A673 (cell line): ENCODE measurements at regions not wholly inside any gene's neighbourhood (a gene's known extent, or its start where the extent isn't known, plus 50 kb on each side); places are given as distances from the start of the nearest gene placed in this dataset.
"Not testable (repeated sequence)": the region's sequence is repeated elsewhere in the genome, so short reads cannot be mapped to it uniquely, and the experiment has no call there.

Source experiments
- BruUV-seq: library from RNA; stranded (reverse); fragments of 400-500 nt; replicated peaks from 2 replicates; lab custom pipeline; 2021; lab: Mats Ljungman, UMichigan
- CTCF ChIA-PET: fragments of 300-600 bp; sonication (Branson Sonifier 250); formaldehyde crosslinking; loops from one replicate; lab custom pipeline; 2022; ENCODE audit warnings: antibody characterized with exemption; lab: Charles Lee
- POLR2A ChIA-PET: fragments of 300-600 bp; sonication (Branson Sonifier 250); formaldehyde crosslinking; loops from one replicate; lab custom pipeline; 2022; ENCODE audit warnings: antibody characterized with exemption; ENCODE audit not compliant: low non-redundant PET; lab: Charles Lee
- DNase-seq: peaks from one replicate; pipeline ENCODE4 v3.0.0-alpha.2; 2015; ENCODE audit warnings: low spot score
- H3K27ac ChIP-seq: fragments of 200-600 bp; sonication (generic); 2 replicates; pipeline ENCODE4 v1.5.1; 2016; ENCODE audit warnings: mixed run types, low read depth, mild to moderate bottlenecking, mixed read lengths, antibody characterized with exemption, low read length; ENCODE audit not compliant: poor library complexity, severe bottlenecking
- H3K27me3 ChIP-seq: fragments of 200-600 bp; sonication (generic); replicated peaks from 2 replicates; pipeline ENCODE4 v1.6.1; 2017; ENCODE audit warnings: mixed run types, low read depth, mild to moderate bottlenecking, mixed read lengths, antibody characterized with exemption, low read length; ENCODE audit not compliant: insufficient read depth, poor library complexity
- H3K36me3 ChIP-seq: fragments of 200-600 bp; sonication (generic); 2 replicates; pipeline ENCODE4 v1.6.1; 2016; ENCODE audit warnings: mixed run types, mild to moderate bottlenecking, mixed read lengths, antibody characterized with exemption, low read length; ENCODE audit not compliant: insufficient read depth, poor library complexity, severe bottlenecking
- H3K4me1 ChIP-seq: fragments of 200-600 bp; sonication (generic); 2 replicates; pipeline ENCODE4 v1.6.1; 2017; ENCODE audit warnings: mixed run types, mild to moderate bottlenecking, mixed read lengths, antibody characterized with exemption, low read length; ENCODE audit not compliant: insufficient read depth, poor library complexity, severe bottlenecking
- H3K4me3 ChIP-seq: fragments of 200-600 bp; sonication (generic); 2 replicates; pipeline ENCODE4 v1.5.1; 2016; ENCODE audit warnings: low read depth, mixed run types, mild to moderate bottlenecking, mixed read lengths, low read length; ENCODE audit not compliant: poor library complexity, severe bottlenecking
- H3K9me3 ChIP-seq: fragments of 200-600 bp; sonication (generic); 2 replicates; pipeline ENCODE4 v1.6.1; 2016; ENCODE audit warnings: mixed run types, low read depth, mild to moderate bottlenecking, mixed read lengths, antibody characterized with exemption, low read length; ENCODE audit not compliant: poor library complexity, severe bottlenecking
- CTCF ChIP-seq: fragments of 300-800, 200-600 bp; sonication (generic); conservative IDR thresholded peaks from 2 replicates; pipeline ENCODE4 v1.5.1; 2017; ENCODE audit warnings: low read depth, mild to moderate bottlenecking, antibody characterized with exemption, low read length, moderate library complexity, mixed read lengths
- intact Hi-C: fragments of 100-400 bp; cut with micrococcal nuclease; formaldehyde crosslinking; loops from one replicate; pipeline ENCODE4 v1.10.0; 2022; ENCODE audit not compliant: unreplicated experiment

DNA sequence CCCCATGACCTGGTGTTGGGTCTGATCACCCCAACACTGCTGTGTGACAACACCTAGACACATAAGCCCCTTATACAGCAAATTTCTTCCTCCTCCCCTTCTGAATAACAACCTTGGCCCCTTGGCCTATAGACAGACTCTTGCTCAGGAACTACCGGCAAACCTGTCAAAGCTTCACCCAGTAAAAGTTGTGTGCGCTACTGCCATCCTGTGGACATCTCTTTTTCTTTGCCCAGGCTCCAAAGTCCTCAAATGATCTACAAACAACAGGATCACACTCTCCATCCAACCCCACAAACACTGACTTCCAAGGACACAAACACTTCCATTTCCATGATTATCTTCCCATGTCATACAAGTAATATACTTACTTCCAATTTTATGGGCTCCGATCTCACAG, 1265.8 kb downstream of the RPIA start:
- DNase-seq: peak; percentile 47
- H3K9me3 ChIP-seq, H3K4me3 ChIP-seq, H3K27ac ChIP-seq, BruUV-seq, intact Hi-C loops, H3K27me3 ChIP-seq, H3K4me1 ChIP-seq, H3K36me3 ChIP-seq, POLR2A ChIA-PET, CTCF ChIA-PET: not testable (repeated sequence)
- TF ChIP-seq CTCF: peak; percentile 41

DNA sequence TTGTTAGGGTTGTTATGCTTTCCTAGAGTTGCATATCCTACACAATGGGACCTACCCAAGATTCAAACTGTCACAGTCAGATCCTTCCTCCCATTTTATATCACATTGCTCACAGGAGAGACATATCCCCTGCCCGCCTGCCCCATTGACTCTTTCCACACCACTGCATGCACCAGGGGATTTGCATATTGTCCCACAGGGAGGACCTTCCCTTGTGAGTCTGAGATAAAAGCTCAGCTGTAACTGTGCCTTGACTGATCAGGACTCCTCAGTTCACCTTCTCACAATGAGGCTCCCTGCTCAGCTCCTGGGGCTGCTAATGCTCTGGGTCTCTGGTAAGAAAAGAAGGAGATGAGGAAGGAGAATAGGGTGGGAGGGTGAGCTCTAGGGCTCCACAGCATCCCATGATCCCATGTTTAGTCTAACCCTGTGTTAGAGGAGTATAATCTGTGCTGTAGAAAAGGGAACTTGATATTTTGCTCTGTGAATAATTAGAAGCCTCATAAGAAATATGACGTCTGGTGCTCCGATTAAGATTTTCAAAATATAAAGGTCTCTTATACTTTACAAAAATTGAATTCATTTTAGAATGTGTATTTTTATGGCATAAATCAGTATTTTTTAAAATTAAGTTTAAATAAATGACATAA, 1268.4 kb downstream of the RPIA start:
- POLR2A ChIA-PET, DNase-seq, intact Hi-C loops, H3K4me1 ChIP-seq, H3K4me3 ChIP-seq, H3K9me3 ChIP-seq, CTCF ChIA-PET, H3K36me3 ChIP-seq, BruUV-seq, H3K27ac ChIP-seq, H3K27me3 ChIP-seq: not testable (repeated sequence)

DNA sequence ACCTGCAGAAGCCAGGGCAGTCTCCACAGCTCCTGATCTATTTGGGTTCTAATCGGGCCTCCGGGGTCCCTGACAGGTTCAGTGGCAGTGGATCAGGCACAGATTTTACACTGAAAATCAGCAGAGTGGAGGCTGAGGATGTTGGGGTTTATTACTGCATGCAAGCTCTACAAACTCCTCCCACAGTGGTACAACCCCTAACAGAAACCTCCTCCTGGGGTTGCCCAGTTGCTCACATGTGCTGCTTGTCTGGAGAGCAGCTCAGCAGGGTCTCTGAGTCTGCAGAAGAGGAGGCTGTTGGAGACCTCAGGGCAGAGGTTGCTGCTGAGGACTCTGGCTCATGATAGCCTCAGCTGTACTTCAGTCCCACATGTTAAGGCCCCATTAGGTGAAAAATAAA, 1269.1 kb downstream of the RPIA start:
- POLR2A ChIA-PET, intact Hi-C loops, H3K9me3 ChIP-seq, H3K4me1 ChIP-seq, H3K27me3 ChIP-seq, H3K36me3 ChIP-seq, BruUV-seq, DNase-seq, H3K4me3 ChIP-seq, CTCF ChIA-PET, H3K27ac ChIP-seq: not testable (repeated sequence)

DNA sequence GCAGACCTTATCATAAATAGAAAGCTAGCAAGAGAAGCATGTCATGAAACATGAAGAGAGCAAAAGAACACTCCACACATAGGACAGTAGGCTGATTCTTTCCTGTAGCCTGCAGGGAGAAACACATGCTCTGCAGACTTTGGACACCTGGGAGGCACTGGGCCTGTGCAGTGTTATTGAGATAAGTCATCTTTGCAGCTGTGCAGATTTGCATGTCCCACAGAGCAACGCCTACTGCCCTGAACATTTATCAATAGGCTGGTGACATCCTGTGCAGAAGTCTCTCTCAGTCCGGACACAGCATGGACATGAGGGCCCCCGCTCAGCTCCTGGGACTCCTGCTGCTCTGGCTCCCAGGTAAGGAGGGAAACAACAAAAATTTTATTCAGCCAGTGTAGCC, 1277.1 kb downstream of the RPIA start:
- H3K27me3 ChIP-seq, POLR2A ChIA-PET, H3K4me1 ChIP-seq, DNase-seq, H3K36me3 ChIP-seq, BruUV-seq, H3K9me3 ChIP-seq, CTCF ChIA-PET, H3K4me3 ChIP-seq, H3K27ac ChIP-seq, intact Hi-C loops: not testable (repeated sequence)

- H3K36me3 ChIP-seq, H3K4me3 ChIP-seq, CTCF ChIA-PET, BruUV-seq, DNase-seq, intact Hi-C loops, H3K9me3 ChIP-seq, POLR2A ChIA-PET, H3K4me1 ChIP-seq, H3K27ac ChIP-seq, H3K27me3 ChIP-seq: not testable (repeated sequence)
Measured at GRCh38 chr2:89969190-89969589, 1277.7 kb downstream of the RPIA start.

- CTCF ChIA-PET, H3K36me3 ChIP-seq, H3K27me3 ChIP-seq, H3K4me3 ChIP-seq, BruUV-seq, H3K27ac ChIP-seq, intact Hi-C loops, H3K9me3 ChIP-seq, POLR2A ChIA-PET, DNase-seq, H3K4me1 ChIP-seq: not testable (repeated sequence)
Measured at GRCh38 chr2:89973849-89974248, 1282.4 kb downstream of the RPIA start.

- intact Hi-C loops, H3K4me3 ChIP-seq, H3K36me3 ChIP-seq, DNase-seq, H3K27ac ChIP-seq, BruUV-seq, POLR2A ChIA-PET, H3K27me3 ChIP-seq, H3K4me1 ChIP-seq, H3K9me3 ChIP-seq, CTCF ChIA-PET: not testable (repeated sequence)
Measured at GRCh38 chr2:89979826-89980537, 1288.5 kb downstream of the RPIA start.
